HFF-Myc (cell line): ENCODE measurements at regions not wholly inside any gene's neighbourhood (a gene's known extent, or its start where the extent isn't known, plus 50 kb on each side); places are given as distances from the start of the nearest gene placed in this dataset.
"Not testable (repeated sequence)": the region's sequence is repeated elsewhere in the genome, so short reads cannot be mapped to it uniquely, and the experiment has no call there.

Experiments used
- DNase-seq: peaks from one replicate; pipeline ENCODE4 v3.0.0-alpha.2; 2011; ENCODE audit warnings: low read depth; ENCODE audit errors: extremely low read depth
- H3K4me3 ChIP-seq: replicated peaks from 2 replicates; pipeline ENCODE4 v1.5.1; 2011; ENCODE audit warnings: low read depth, mild to moderate bottlenecking, control low read depth, low read length
- CTCF ChIP-seq: IDR thresholded peaks from 2 replicates; pipeline ENCODE4 v1.5.1; 2012; ENCODE audit warnings: mild to moderate bottlenecking, low read depth, low read length, control low read depth; ENCODE audit errors: missing control alignments

DNA sequence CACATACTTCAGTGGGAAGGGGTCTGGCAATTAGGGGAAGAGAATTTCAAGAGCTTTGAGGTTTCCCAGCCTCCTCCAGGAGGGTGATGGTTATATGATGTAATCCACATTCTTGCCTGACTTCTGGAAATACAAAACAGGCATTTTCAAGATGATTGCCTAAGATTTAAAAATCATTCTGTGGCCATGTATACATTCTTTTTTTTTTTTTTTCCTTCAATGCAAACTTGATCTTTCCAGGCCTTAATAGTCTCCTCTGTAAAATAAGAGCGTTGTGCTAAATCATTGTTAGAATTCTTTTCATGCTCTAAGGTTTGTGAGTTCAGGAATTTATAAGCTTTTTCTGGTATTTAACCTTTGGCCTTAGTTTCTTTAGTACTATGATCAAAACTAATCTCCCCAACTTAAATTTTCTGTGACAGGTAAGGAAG lies 192.3 kb upstream of the HMCN1 start:
- DNase-seq = no peak
- no peak for TF ChIP-seq CTCF
- H3K4me3 ChIP-seq = no peak overlapping the region

- no peak for TF ChIP-seq CTCF
- DNase-seq = no peak
- no peak overlapping the region for H3K4me3 ChIP-seq
These were observed 193.9 kb upstream of the HMCN1 start for GRCh38 chr1:185540295-185540694.

- H3K4me3 ChIP-seq = no peak overlapping the region
- no peak for DNase-seq
- TF ChIP-seq CTCF = no peak
These were observed 194.8 kb upstream of the HMCN1 start for GRCh38 chr1:185539277-185539943.

- not testable (repeated sequence) for H3K4me3 ChIP-seq, DNase-seq
These were observed 195.8 kb upstream of the HMCN1 start for GRCh38 chr1:185538309-185538898.

DNA sequence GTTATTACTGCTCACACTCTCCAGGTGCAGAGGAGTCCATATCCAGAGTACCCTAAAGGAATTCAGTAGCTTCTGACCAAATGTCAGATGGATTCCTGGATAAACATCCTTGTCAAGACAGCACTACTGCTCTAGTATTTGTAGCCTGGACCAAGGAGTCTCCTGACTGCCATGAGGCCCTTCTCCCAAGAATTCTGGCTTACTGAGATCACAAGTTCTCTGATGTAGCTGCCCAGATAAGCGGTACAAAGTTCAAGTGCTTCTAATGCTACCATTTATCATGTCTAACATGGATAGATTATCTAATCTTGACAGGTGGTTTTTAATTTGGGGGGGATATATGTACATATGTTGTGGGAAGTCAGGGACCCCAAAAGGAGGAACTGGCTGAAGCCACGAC lies 196.6 kb upstream of the HMCN1 start:
- no peak for TF ChIP-seq CTCF
- no peak for DNase-seq
- H3K4me3 ChIP-seq = no peak overlapping the region

DNA sequence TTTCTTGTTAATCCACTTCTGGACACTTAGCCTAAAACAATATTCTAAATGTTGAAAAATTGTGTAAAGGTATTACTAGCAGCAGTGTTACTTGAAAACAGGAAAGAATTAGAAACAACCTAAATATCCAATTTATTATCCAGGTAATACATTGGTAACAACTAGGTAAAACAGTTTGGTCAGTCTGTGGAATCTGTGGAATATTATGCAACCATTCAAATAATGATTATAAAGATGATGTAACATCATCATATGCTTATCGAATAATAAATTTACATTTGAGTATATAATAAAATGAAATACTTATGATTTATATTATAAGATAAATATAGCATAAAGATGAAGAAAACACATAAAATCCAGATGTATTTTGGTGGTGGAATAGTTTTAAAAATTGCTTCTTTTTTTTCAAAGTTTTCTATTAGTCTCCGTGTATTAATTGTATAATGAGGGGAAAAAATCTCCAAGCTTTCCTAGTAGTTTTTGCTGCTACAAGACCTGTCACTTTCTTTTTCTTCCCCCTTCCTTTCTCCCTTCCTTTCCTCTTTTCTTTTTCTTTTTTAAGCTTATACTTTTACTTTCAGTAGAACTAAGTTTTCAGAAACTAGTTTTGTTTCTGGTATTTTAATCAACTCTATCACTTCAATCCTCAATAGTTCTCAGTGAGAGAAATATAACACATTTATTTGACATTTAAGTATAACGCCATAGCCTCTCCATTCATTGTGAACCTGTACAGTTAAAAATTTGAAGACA lies 197.8 kb upstream of the HMCN1 start:
- no peak for TF ChIP-seq CTCF
- H3K4me3 ChIP-seq = no peak overlapping the region
- DNase-seq = no peak

DNA sequence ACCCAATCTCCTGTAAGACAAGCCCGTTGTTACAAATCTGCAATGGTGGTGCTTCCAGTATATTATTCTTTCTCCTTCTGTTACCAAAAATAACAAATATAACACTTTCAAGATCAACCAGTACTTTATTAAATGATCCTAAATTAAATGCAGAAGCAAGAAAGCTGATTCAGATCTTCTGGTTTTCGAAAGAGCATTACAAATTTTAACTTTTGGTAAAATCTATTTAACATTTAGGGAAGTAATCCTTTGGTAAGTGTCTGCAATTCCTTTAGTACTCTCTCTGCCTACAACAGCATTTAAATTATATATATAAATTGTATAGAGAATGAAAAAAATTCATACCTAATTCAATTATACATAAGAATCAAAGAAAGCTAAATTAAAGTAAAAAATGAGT lies 198.6 kb upstream of the HMCN1 start:
- no peak for DNase-seq
- no peak overlapping the region for H3K4me3 ChIP-seq
- no peak for TF ChIP-seq CTCF
